Trophoblast cell (in vitro differentiated cells and primary cell): ENCODE measurements at regions not wholly inside any gene's neighbourhood (a gene's known extent, or its start where the extent isn't known, plus 50 kb on each side); places are given as distances from the start of the nearest gene placed in this dataset.
A peak's percentile ranks its signal among the peaks of the same experiment; 100 is the strongest.

ENCODE experiments used
- DNase-seq, 2 donors: peaks; one replicate each; pipeline ENCODE4 v3.0.0-alpha.2; 2016
- H2AFZ ChIP-seq: 2 replicates; pipeline ENCODE4 v1.6.1; 2013; ENCODE audit warnings: low read length, moderate library complexity, mild to moderate bottlenecking; ENCODE audit not compliant: insufficient read depth, poor library complexity
- H2AK5ac ChIP-seq: 2 replicates; pipeline ENCODE4 v1.6.1; 2013; ENCODE audit warnings: mild to moderate bottlenecking, low read length
- H2BK120ac ChIP-seq: 2 replicates; pipeline ENCODE4 v1.6.1; 2013; ENCODE audit warnings: low read length, mild to moderate bottlenecking, moderate library complexity; ENCODE audit not compliant: insufficient read depth, poor library complexity
- H2BK12ac ChIP-seq: 2 replicates; pipeline ENCODE4 v1.6.1; 2013; ENCODE audit warnings: mild to moderate bottlenecking, low read length, moderate library complexity
- H2BK5ac ChIP-seq: 2 replicates; pipeline ENCODE4 v1.6.1; 2013; ENCODE audit warnings: low read length, low read depth, moderate library complexity, mild to moderate bottlenecking; ENCODE audit not compliant: poor library complexity
- H3K14ac ChIP-seq: 2 replicates; pipeline ENCODE4 v1.6.1; 2013; ENCODE audit warnings: mild to moderate bottlenecking, low read length
- H3K18ac ChIP-seq: 2 replicates; pipeline ENCODE4 v1.6.1; 2013; ENCODE audit warnings: mild to moderate bottlenecking, low read length
- H3K23ac ChIP-seq: 2 replicates; pipeline ENCODE4 v1.6.1; 2013; ENCODE audit warnings: low read length
- H3K27ac ChIP-seq: 2 replicates; pipeline ENCODE4 v1.5.1; 2013; ENCODE audit warnings: low read depth, mild to moderate bottlenecking, inconsistent platforms, low read length, moderate library complexity
- H3K27me3 ChIP-seq: 2 replicates; pipeline ENCODE4 v1.6.1; 2013; ENCODE audit warnings: inconsistent platforms, mild to moderate bottlenecking, low read length, moderate library complexity; ENCODE audit not compliant: insufficient read depth
- H3K36me3 ChIP-seq, 2 experiments: 1 replicate in 1 of 2; 2 replicates in 1 of 2; pipeline ENCODE4 v1.6.1; 2013; ENCODE audit warnings: low read length in 2 of 2, mild to moderate bottlenecking in 2 of 2, moderate library complexity in 1 of 2; ENCODE audit not compliant: insufficient read depth in 2 of 2, control insufficient read depth in 1 of 2
- H3K4ac ChIP-seq: 2 replicates; pipeline ENCODE4 v1.6.1; 2013; ENCODE audit warnings: low read depth, mild to moderate bottlenecking, low read length, moderate library complexity
- H3K4me1 ChIP-seq, 2 experiments: 1 replicate in 1 of 2; 2 replicates in 1 of 2; pipeline ENCODE4 v1.6.1; 2013; ENCODE audit warnings: low read length in 2 of 2, mild to moderate bottlenecking in 2 of 2, moderate library complexity in 1 of 2; ENCODE audit not compliant: insufficient read depth in 2 of 2, control insufficient read depth in 1 of 2
- H3K4me2 ChIP-seq: 2 replicates; pipeline ENCODE4 v1.6.1; 2013; ENCODE audit warnings: inconsistent platforms, mild to moderate bottlenecking, low read length, moderate library complexity
- H3K4me3 ChIP-seq: 2 replicates; pipeline ENCODE4 v1.5.1; 2013; ENCODE audit warnings: mild to moderate bottlenecking, low read depth, low read length, inconsistent platforms
- H3K79me1 ChIP-seq: one replicate; pipeline ENCODE4 v1.6.1; 2013; ENCODE audit warnings: low read length
- H3K79me2 ChIP-seq: 2 replicates; pipeline ENCODE4 v1.6.1; 2013; ENCODE audit warnings: low read length, mild to moderate bottlenecking; ENCODE audit not compliant: control insufficient read depth, insufficient read depth, poor library complexity
- H3K9ac ChIP-seq: 2 replicates; pipeline ENCODE4 v1.6.1; 2013; ENCODE audit warnings: mild to moderate bottlenecking, low read length
- H3K9me3 ChIP-seq: 2 replicates; pipeline ENCODE4 v1.6.1; 2013; ENCODE audit warnings: low read depth, mild to moderate bottlenecking, control low read depth, inconsistent platforms, low read length; ENCODE audit not compliant: insufficient read depth
- H4K12ac ChIP-seq: 2 replicates; pipeline ENCODE4 v1.6.1; 2013; ENCODE audit warnings: low read depth, mild to moderate bottlenecking, low read length, moderate library complexity
- H4K8ac ChIP-seq: 2 replicates; pipeline ENCODE4 v1.6.1; 2013; ENCODE audit warnings: low read depth, mild to moderate bottlenecking, low read length, moderate library complexity
- H4K91ac ChIP-seq: one replicate; pipeline ENCODE4 v1.6.1; 2013; ENCODE audit warnings: low read depth, mild to moderate bottlenecking, low read length, moderate library complexity
- WGBS: extraction: QIAGEN DNeasy Blood & Tissue Kit; methylation state at CpG from one replicate; pipeline ENCODE4 v1.1.7; 2013; ENCODE audit warnings: missing lambda C conversion rate; ENCODE audit not compliant: insufficient read length, insufficient coverage; ENCODE audit errors: extremely low coverage; 5-methylcytosine and 5-hydroxymethylcytosine counted together

- no peak overlapping the region for H3K4me2 ChIP-seq
Observed at GRCh38 chr7:34277803-34278199, 372.5 kb downstream of the BMPER start.

GRCh38 chr7:34281260-34281659, 375.9 kb downstream of the BMPER start:
- Histone ChIP-seq H3K23ac (no peak overlapping the region), H3K27ac (no peak overlapping the region), H4K12ac (no peak overlapping the region), H4K91ac (no peak overlapping the region), H2AK5ac (no peak overlapping the region), H2AFZ (no peak overlapping the region), H3K27me3 (no peaks in the 10 kb centered on the region), H3K9ac (no peak overlapping the region), H2BK120ac (no peak overlapping the region), H4K8ac (no peak overlapping the region), H3K18ac (no peak overlapping the region), H3K4me3 (no peak overlapping the region), H2BK5ac (no peak overlapping the region), H3K79me2 (no peaks in the 10 kb centered on the region), H3K79me1 (no peaks in the 10 kb centered on the region), H3K4ac (no peak overlapping the region), H3K9me3 (peaks cover 2% of the 10 kb centered on the region), H3K36me3 (no peaks in the 10 kb centered on the region), H3K4me2 (no peak overlapping the region), H2BK12ac (no peak overlapping the region), H3K4me1 (no peaks in the 10 kb centered on the region), H3K14ac (no peak overlapping the region)
- no CpG with 5 or more reads among the region's 1 CpG for WGBS
- peak in 1 of 2 donors; percentile 46 for DNase-seq

More at GRCh38 chr7:34277803-34278199, 372.5 kb downstream of the BMPER start:
- H2BK120ac ChIP-seq: no peak overlapping the region
- no peak overlapping the region for H3K23ac ChIP-seq
- H3K27me3 ChIP-seq: no peaks in the 10 kb centered on the region
- H2BK12ac ChIP-seq: no peak overlapping the region
- no peaks in the 10 kb centered on the region for H3K4me1 ChIP-seq
- no peak overlapping the region for H2AK5ac ChIP-seq
- H3K4ac ChIP-seq: no peak overlapping the region
- H3K36me3 ChIP-seq: no peaks in the 10 kb centered on the region
- no CpG with 5 or more reads among the region's 4 CpGs for WGBS
- no peaks in the 10 kb centered on the region for H3K79me2 ChIP-seq
- H3K27ac ChIP-seq: no peak overlapping the region
- no peak overlapping the region for H4K12ac ChIP-seq
- H4K8ac ChIP-seq: no peak overlapping the region
- H2BK5ac ChIP-seq: no peak overlapping the region
- no peak overlapping the region for H3K18ac ChIP-seq
- H3K79me1 ChIP-seq: no peaks in the 10 kb centered on the region
- H2AFZ ChIP-seq: no peak overlapping the region
- no peak overlapping the region for H3K4me3 ChIP-seq
- peaks cover 2% of the 10 kb centered on the region for H3K9me3 ChIP-seq
- no peak overlapping the region for H3K9ac ChIP-seq
- no peak overlapping the region for H3K14ac ChIP-seq
- H4K91ac ChIP-seq: no peak overlapping the region
- no peak for DNase-seq

GRCh38 chr7:34282271-34282670, 375.7 kb upstream of the NPSR1 start:
- Histone ChIP-seq H3K18ac (no peak overlapping the region), H2BK120ac (no peak overlapping the region), H3K27ac (no peak overlapping the region), H4K91ac (no peak overlapping the region), H3K79me2 (no peaks in the 10 kb centered on the region), H3K79me1 (no peaks in the 10 kb centered on the region), H2AFZ (no peak overlapping the region), H2AK5ac (no peak overlapping the region), H2BK12ac (no peak overlapping the region), H3K27me3 (no peaks in the 10 kb centered on the region), H3K4me3 (no peak overlapping the region), H3K14ac (no peak overlapping the region), H2BK5ac (no peak overlapping the region), H3K4me1 (no peaks in the 10 kb centered on the region), H3K9me3 (peaks cover 2% of the 10 kb centered on the region), H3K23ac (no peak overlapping the region), H4K12ac (no peak overlapping the region), H3K36me3 (no peaks in the 10 kb centered on the region), H4K8ac (no peak overlapping the region), H3K4me2 (no peak overlapping the region), H3K4ac (no peak overlapping the region), H3K9ac (no peak overlapping the region)
- DNase-seq: no peak
- WGBS: no CpG with 5 or more reads among the region's 1 CpG

GRCh38 chr7:34296663-34297062, 361.4 kb upstream of the NPSR1 start:
- no CpG with 5 or more reads among the region's 1 CpG for WGBS
- no peaks in the 10 kb centered on the region for H3K27me3 ChIP-seq
- no peaks in the 10 kb centered on the region for H3K79me2 ChIP-seq
- H4K91ac ChIP-seq: no peak overlapping the region
- H3K14ac ChIP-seq: no peak overlapping the region
- H3K36me3 ChIP-seq: no peaks in the 10 kb centered on the region
- peak; percentile 20 to 61 for DNase-seq
- no peak overlapping the region for H2AFZ ChIP-seq
- H2AK5ac ChIP-seq: no peak overlapping the region
- no peak overlapping the region for H3K27ac ChIP-seq
- H3K4me2 ChIP-seq: no peak overlapping the region
- no peaks in the 10 kb centered on the region for H3K4me1 ChIP-seq
- no peak overlapping the region for H2BK5ac ChIP-seq
- no peak overlapping the region for H2BK12ac ChIP-seq
- H3K79me1 ChIP-seq: no peaks in the 10 kb centered on the region
- H3K18ac ChIP-seq: no peak overlapping the region
- no peak overlapping the region for H3K4ac ChIP-seq
- no peak overlapping the region for H3K9ac ChIP-seq
- no peak overlapping the region for H3K23ac ChIP-seq
- H3K4me3 ChIP-seq: no peak overlapping the region
- H3K9me3 ChIP-seq: no peaks in the 10 kb centered on the region
- no peak overlapping the region for H4K12ac ChIP-seq
- H4K8ac ChIP-seq: no peak overlapping the region
- H2BK120ac ChIP-seq: no peak overlapping the region
